H1 (cell line): ENCODE measurements at regions not wholly inside any gene's neighbourhood (a gene's known extent, or its start where the extent isn't known, plus 50 kb on each side); places are given as distances from the start of the nearest gene placed in this dataset.

Experiments
- CTCF ChIA-PET: fragments of 300-600 bp; sonication (Branson Sonifier 250); formaldehyde crosslinking; loops from one replicate; lab custom pipeline; 2021; ENCODE audit not compliant: partially characterized antibody; lab: Charles Lee
- POLR2A ChIA-PET: fragments of 300-600 bp; sonication (Branson Sonifier 250); formaldehyde crosslinking; loops from one replicate; lab custom pipeline; 2021; ENCODE audit warnings: inconsistent platforms; ENCODE audit not compliant: partially characterized antibody; lab: Charles Lee
- DNase-seq, 2 experiments: peaks; one replicate each; pipeline versions ENCODE4 v3.0.0 to v3.0.0-alpha.2; 2010 to 2022; ENCODE audit warnings: low spot score in 2 of 2, low read depth in 1 of 2, mixed read lengths in 1 of 2
- FAIRE-seq: peaks from 2 replicates; lab custom pipeline; 2011; peaks lifted over from hg19 to GRCh38; lab: Jason Lieb, UNC
- H2AFZ ChIP-seq: 2 replicates; pipeline ENCODE4 v1.8.1; 2012; ENCODE audit warnings: low read length, inconsistent platforms
- H2AK5ac ChIP-seq: 2 replicates; pipeline ENCODE4 v1.6.1; 2013; ENCODE audit warnings: low read depth, low read length
- H2BK120ac ChIP-seq: replicated peaks from 2 replicates; pipeline ENCODE3; 2013; ENCODE audit warnings: low read depth, low read length, inconsistent platforms
- H2BK12ac ChIP-seq: 2 replicates; pipeline ENCODE4 v1.6.1; 2013; ENCODE audit warnings: low read depth, low read length
- H2BK15ac ChIP-seq: 2 replicates; pipeline ENCODE4 v1.6.1; 2013; ENCODE audit warnings: low read length
- H2BK20ac ChIP-seq: 2 replicates; pipeline ENCODE4 v1.6.1; 2013; ENCODE audit warnings: low read length
- H2BK5ac ChIP-seq: 2 replicates; pipeline ENCODE4 v1.6.1; 2013; ENCODE audit warnings: low read depth, low read length
- H3K14ac ChIP-seq: 2 replicates; pipeline ENCODE4 v1.6.1; 2013; ENCODE audit warnings: inconsistent platforms; ENCODE audit not compliant: insufficient read length
- H3K18ac ChIP-seq: 2 replicates; pipeline ENCODE4 v1.6.1; 2013; ENCODE audit warnings: low read length; ENCODE audit errors: extremely low read depth
- H3K23ac ChIP-seq: 2 replicates; pipeline ENCODE4 v1.6.1; 2013; ENCODE audit warnings: inconsistent platforms; ENCODE audit not compliant: insufficient read length
- H3K23me2 ChIP-seq: 2 replicates; pipeline ENCODE4 v1.6.1; 2013; ENCODE audit warnings: low read depth, low read length
- H3K27ac ChIP-seq: 2 replicates; pipeline ENCODE4 v1.6.1; 2011; ENCODE audit warnings: low read depth, low read length, inconsistent platforms
- H3K27me3 ChIP-seq, 4 experiments: replicated peaks in 1 of 4; 1 replicate in 1 of 4; 2 replicates in 3 of 4; pipeline versions ENCODE4 v1.6.1 to v1.8.1; 2011 to 2013; ENCODE audit warnings: low read length in 3 of 4, mild to moderate bottlenecking in 3 of 4, inconsistent platforms in 2 of 4, mixed read lengths in 2 of 4, moderate library complexity in 1 of 4; ENCODE audit not compliant: control insufficient read depth in 3 of 4, insufficient read depth in 3 of 4; ENCODE audit errors: extremely low read depth in 1 of 4
- H3K36me3 ChIP-seq, 4 experiments: 2 replicates each; pipeline versions ENCODE4 v1.6.1 to v1.8.1; 2011 to 2013; ENCODE audit warnings: mild to moderate bottlenecking in 4 of 4, low read length in 3 of 4, moderate library complexity in 2 of 4, control low read depth in 1 of 4, inconsistent platforms in 1 of 4; ENCODE audit not compliant: insufficient read depth in 4 of 4, control insufficient read depth in 2 of 4
- H3K4ac ChIP-seq: replicated peaks from 2 replicates; pipeline ENCODE3; 2013; ENCODE audit warnings: low read length, low read depth, mixed read lengths, inconsistent platforms; ENCODE audit not compliant: insufficient read length
- H3K4me1 ChIP-seq, 4 experiments: replicated peaks in 1 of 4; 1 replicate in 1 of 4; 2 replicates in 3 of 4; pipeline versions ENCODE4 v1.6.1 to v1.8.1; 2011 to 2013; ENCODE audit warnings: low read length in 3 of 4, inconsistent platforms in 2 of 4, mixed read lengths in 1 of 4; ENCODE audit not compliant: insufficient read depth in 4 of 4, control insufficient read depth in 3 of 4
- H3K4me2 ChIP-seq, 2 experiments: 2 replicates each; pipeline versions ENCODE4 v1.6.1 to v1.8.1; 2011 to 2013; ENCODE audit warnings: low read depth in 2 of 2, low read length in 2 of 2, control low read depth in 1 of 2, inconsistent platforms in 1 of 2, mild to moderate bottlenecking in 1 of 2; ENCODE audit not compliant: insufficient read depth in 1 of 2
- H3K4me3 ChIP-seq, 4 experiments: fragments of 200-600, 300-600 bp in 1 of 4; sonication (generic), shearing (Covaris generic), sonication (Bioruptor Twin) in 1 of 4; 2 replicates each; pipeline versions ENCODE4 v1.5.1 to v1.8.1; 2011 to 2016; ENCODE audit warnings: low read length in 4 of 4, low read depth in 3 of 4, control low read depth in 2 of 4, inconsistent platforms in 2 of 4, mild to moderate bottlenecking in 2 of 4, mixed read lengths in 1 of 4, moderate library complexity in 1 of 4; ENCODE audit not compliant: insufficient read depth in 2 of 4; ENCODE audit errors: extremely low read depth in 1 of 4
- H3K56ac ChIP-seq: replicated peaks from 2 replicates; pipeline ENCODE3; 2013; ENCODE audit warnings: low read depth, mild to moderate bottlenecking, mixed read lengths, low read length, inconsistent platforms; ENCODE audit not compliant: insufficient read length
- H3K79me1 ChIP-seq: 2 replicates; pipeline ENCODE4 v1.6.1; 2013; ENCODE audit warnings: low read depth, low read length, control low read depth
- H3K79me2 ChIP-seq, 2 experiments: 2 replicates each; pipeline versions ENCODE4 v1.6.1 to v1.8.1; 2012 to 2013; ENCODE audit warnings: low read length in 2 of 2, mild to moderate bottlenecking in 2 of 2, inconsistent platforms in 1 of 2; ENCODE audit not compliant: insufficient read depth in 2 of 2, control insufficient read depth in 1 of 2
- H3K9ac ChIP-seq, 4 experiments: replicated peaks in 1 of 4; 1 replicate in 1 of 4; 2 replicates in 3 of 4; pipeline versions ENCODE4 v1.6.1 to v1.8.1; 2011 to 2013; ENCODE audit warnings: low read depth in 3 of 4, low read length in 3 of 4, control low read depth in 2 of 4, mild to moderate bottlenecking in 2 of 4, moderate library complexity in 2 of 4, inconsistent platforms in 1 of 4; ENCODE audit errors: extremely low read depth in 1 of 4
- H3K9me3 ChIP-seq, 2 experiments: 2 replicates each; pipeline versions ENCODE4 v1.6.1 to v1.8.1; 2012 to 2013; ENCODE audit warnings: mild to moderate bottlenecking in 2 of 2, moderate library complexity in 2 of 2, control low read depth in 1 of 2, inconsistent platforms in 1 of 2, low read depth in 1 of 2, low read length in 1 of 2, mixed read lengths in 1 of 2; ENCODE audit not compliant: insufficient read depth in 2 of 2
- H4K20me1 ChIP-seq, 2 experiments: replicated peaks in 1 of 2; 2 replicates each; pipeline versions ENCODE3 to v1.8.1; 2011 to 2013; ENCODE audit warnings: inconsistent platforms in 2 of 2, low read length in 2 of 2, mild to moderate bottlenecking in 1 of 2; ENCODE audit not compliant: insufficient read depth in 2 of 2, control insufficient read depth in 1 of 2
- H4K5ac ChIP-seq: 2 replicates; pipeline ENCODE4 v1.6.1; 2013; ENCODE audit warnings: low read length, low read depth, mixed read lengths, inconsistent platforms; ENCODE audit not compliant: insufficient read length
- H4K8ac ChIP-seq: 2 replicates; pipeline ENCODE4 v1.8.0; 2013; ENCODE audit warnings: mild to moderate bottlenecking, moderate library complexity, low read length, inconsistent platforms; ENCODE audit not compliant: insufficient read depth; ENCODE audit errors: extremely low read depth
- H4K91ac ChIP-seq: replicated peaks from 2 replicates; pipeline ENCODE3; 2013; ENCODE audit warnings: low read length, mixed read lengths, inconsistent platforms; ENCODE audit not compliant: insufficient read length
- ATF3 ChIP-seq: IDR thresholded peaks from 2 replicates; pipeline ENCODE4 v1.6.1; 2011; ENCODE audit warnings: low read depth, mild to moderate bottlenecking, low read length; ENCODE audit not compliant: insufficient read depth
- CTBP2 ChIP-seq: IDR thresholded peaks from 2 replicates; pipeline ENCODE4 v1.7.0; 2011; ENCODE audit warnings: borderline replicate concordance, mild to moderate bottlenecking, moderate library complexity, mixed read lengths, low read length; ENCODE audit not compliant: insufficient read depth, insufficient read length
- E2F6 ChIP-seq: IDR thresholded peaks from 2 replicates; pipeline ENCODE4 v1.6.1; 2012; ENCODE audit warnings: inconsistent platforms
- EGR1 ChIP-seq: IDR thresholded peaks from 2 replicates; pipeline ENCODE4 v1.6.1; 2011; ENCODE audit warnings: low read depth, low read length, borderline replicate concordance
- FOSL1 ChIP-seq: IDR thresholded peaks from 2 replicates; pipeline ENCODE4 v1.6.1; 2011; ENCODE audit warnings: mild to moderate bottlenecking, low read depth, low read length, moderate library complexity; ENCODE audit not compliant: insufficient read depth
- HDAC6 ChIP-seq: IDR thresholded peaks from one replicate; pipeline ENCODE4 v1.7.1; 2012; ENCODE audit warnings: low read depth, mild to moderate bottlenecking, inconsistent platforms, low read length, moderate library complexity
- KDM5A ChIP-seq: fragments of 200-600 bp; IDR thresholded peaks from 2 replicates; pipeline ENCODE4 v1.7.1; 2012; ENCODE audit warnings: mild to moderate bottlenecking, low read length, inconsistent platforms, mixed read lengths
- MAX ChIP-seq: IDR thresholded peaks from 2 replicates; pipeline ENCODE4 v1.6.1; 2012; ENCODE audit warnings: inconsistent platforms
- SAP30 ChIP-seq: fragments of 300-600 bp; sonication (generic); IDR thresholded peaks from 2 replicates; pipeline ENCODE4 v1.7.1; 2012; ENCODE audit warnings: low read length, moderate library complexity, mild to moderate bottlenecking, inconsistent platforms; ENCODE audit not compliant: insufficient read depth, insufficient replicate concordance
- TBP ChIP-seq: IDR thresholded peaks from 2 replicates; pipeline ENCODE4 v1.6.1; 2011; ENCODE audit warnings: low read depth, low read length, improper control_type of control experiment
- USF2 ChIP-seq: IDR thresholded peaks from 2 replicates; pipeline ENCODE4 v1.6.1; 2011; ENCODE audit warnings: low read length, improper control_type of control experiment
- WGBS, 2 experiments: shearing (Covaris generic) in 1 of 2; methylation state at CpG; one replicate each; pipeline versions ENCODE4 v1.1.6 to v1.1.7; 2013 to 2015; ENCODE audit warnings: low lambda C conversion rate in 2 of 2, mixed read lengths in 2 of 2, inconsistent platforms in 1 of 2, low coverage in 1 of 2, missing lambda C conversion rate in 1 of 2; ENCODE audit not compliant: insufficient replicate concordance in 2 of 2, insufficient coverage in 1 of 2, insufficient read length in 1 of 2; ENCODE audit errors: extremely low coverage in 1 of 2, missing lambda C conversion rate in 1 of 2; 5-methylcytosine and 5-hydroxymethylcytosine counted together

- Histone ChIP-seq H3K27ac (no peak overlapping the region), H2AK5ac (no peak overlapping the region), H3K79me1 (no peaks in the 10 kb centered on the region), H2AFZ (no peak overlapping the region), H4K91ac (no peak overlapping the region), H2BK20ac (no peak overlapping the region), H3K36me3 (no peaks in the 10 kb centered on the region), H3K56ac (no peak overlapping the region), H4K8ac (no peak overlapping the region), H3K4me2 (no peak overlapping the region), H3K4ac (no peak overlapping the region), H3K4me1 (no peaks in the 10 kb centered on the region), H3K27me3 (no peaks in the 10 kb centered on the region), H3K9ac (no peak overlapping the region), H2BK12ac (no peak overlapping the region), H3K23ac (no peak overlapping the region), H3K79me2 (no peaks in the 10 kb centered on the region), H3K18ac (no peak overlapping the region), H3K23me2 (no peaks in the 10 kb centered on the region), H3K4me3 (no peak overlapping the region), H3K14ac (no peak overlapping the region), H4K5ac (no peak overlapping the region), H2BK120ac (no peak overlapping the region), H2BK15ac (no peak overlapping the region), H2BK5ac (no peak overlapping the region), H4K20me1 (no peaks in the 10 kb centered on the region), H3K9me3 (no peaks in the 10 kb centered on the region; a peak in 1 of 4 replicates)
- no peak for TF ChIP-seq SAP30
- no peak for TF ChIP-seq TBP
- TF ChIP-seq CTBP2: no peak
- TF ChIP-seq KDM5A: no peak
- no peak for TF ChIP-seq HDAC6
- no peak for TF ChIP-seq MAX
- TF ChIP-seq USF2: no peak
- no peak for TF ChIP-seq EGR1
- no peak for TF ChIP-seq E2F6
- no peak for TF ChIP-seq FOSL1
- TF ChIP-seq ATF3: no peak
- POLR2A ChIA-PET: no interaction called here
- CTCF ChIA-PET: no interaction called here
- 98% methylated on average over 3 of the region's 3 CpGs; no CpG with 5 or more reads in 1 of the 2 experiments for WGBS, 2 experiments
- FAIRE-seq (no peak), DNase-seq (no peak)
Observed at GRCh38 chr11:91810871-91811270, 413.7 kb upstream of the FAT3 start.
